ENCODE measurements at regions not wholly inside any gene's neighbourhood (a gene's known extent, or its start where the extent isn't known, plus 50 kb on each side); places are given as distances from the start of the nearest gene placed in this dataset.
A peak's percentile ranks its signal among the peaks of the same experiment; 100 is the strongest.

GRCh38 chr4:151950993-151951670 lies 190.3 kb upstream of the GATB start:
- Histone ChIP-seq H3K4me2 (ENCODE audit: unreplicated experiment) (peak overlapping the region; percentile 47), H3K4me3 (no peak overlapping the region), H3K9me2 (ENCODE audit: insufficient read depth) (no peaks in the 10 kb centered on the region), H2AFZ (peak overlapping the region; percentile 47), H3K36me3 (ENCODE audit: low read depth) (no peaks in the 10 kb centered on the region), H3F3A (ENCODE audit: insufficient read depth) (peaks cover 25% of the 10 kb centered on the region), H3K9ac (no peak overlapping the region), H3K27me3 (replicated peaks; ENCODE audit: insufficient read depth) (no peaks in the 10 kb centered on the region), H4K20me1 (ENCODE audit: insufficient read depth) (no peaks in the 10 kb centered on the region), H3K27ac (no peak overlapping the region), H3K9me3 (ENCODE audit: low read depth) (no peaks in the 10 kb centered on the region), H3K79me2 (ENCODE audit: insufficient read depth) (no peaks in the 10 kb centered on the region), H3K4me1 (ENCODE audit: insufficient read depth) (peaks cover 51% of the 10 kb centered on the region)
- 21 to 24% methylated on average over 12 of the region's 12 CpGs for WGBS, 2 experiments (ENCODE audit: low coverage in 1 of 2, low lambda C conversion rate in 2 of 2, missing lambda C conversion rate in 2 of 2)
- in situ Hi-C loops (cut with MboI): no loop called here
- peak; percentile 37 for DNase-seq
- TF ChIP-seq EZH2 (IDR thresholded peaks at IDR 0.05; ENCODE audit: insufficient read depth, poor library complexity, severe bottlenecking) (no peak), EZH2phosphoT487 (IDR thresholded peaks at IDR 0.05; ENCODE audit: insufficient read depth, low read depth) (no peak)

DNA sequence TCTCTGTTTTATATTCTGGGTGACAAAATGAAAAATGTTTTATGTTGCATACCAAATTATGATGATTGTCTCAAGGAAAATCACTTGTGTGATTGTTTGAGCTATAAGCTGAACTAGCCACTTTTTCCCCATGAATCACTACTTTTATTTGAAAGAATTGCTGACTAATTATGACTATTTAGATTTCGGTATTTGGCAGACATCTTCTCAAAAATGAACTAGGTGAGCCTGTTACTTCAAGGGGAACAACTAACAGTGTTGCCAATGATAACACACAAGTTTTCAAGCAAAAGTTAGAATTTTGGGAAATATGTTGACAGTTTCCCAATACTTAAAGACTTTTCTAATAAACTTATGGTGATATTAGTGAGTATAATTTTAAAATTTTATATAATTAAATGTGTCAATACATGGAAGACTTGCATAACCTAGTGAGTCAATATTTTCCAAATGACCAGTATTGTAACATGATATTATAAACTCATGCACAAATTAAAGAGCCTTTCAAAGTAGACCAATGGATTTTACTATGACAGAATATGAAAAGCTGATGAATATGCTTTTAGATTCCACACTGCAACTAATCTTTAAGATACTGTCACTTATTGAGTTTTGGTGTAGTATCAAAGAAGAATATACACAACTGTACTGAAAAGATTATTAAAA lies 187.7 kb upstream of the GATB start:
- 0% methylated on average over 1 of the region's 1 CpG for WGBS, 2 experiments (ENCODE audit: low coverage in 1 of 2, low lambda C conversion rate in 2 of 2, missing lambda C conversion rate in 2 of 2)
- Histone ChIP-seq H3K9ac (no peak overlapping the region), H3K27me3 (replicated peaks; ENCODE audit: insufficient read depth) (no peaks in the 10 kb centered on the region), H2AFZ (no peak overlapping the region), H3K9me2 (ENCODE audit: insufficient read depth) (no peaks in the 10 kb centered on the region), H3K27ac (peak overlapping the region; percentile 72), H3K4me3 (no peak overlapping the region), H3K79me2 (ENCODE audit: insufficient read depth) (no peaks in the 10 kb centered on the region), H3F3A (ENCODE audit: insufficient read depth) (peaks cover 19% of the 10 kb centered on the region), H3K9me3 (ENCODE audit: low read depth) (no peaks in the 10 kb centered on the region), H3K4me2 (ENCODE audit: unreplicated experiment) (peak overlapping the region; percentile 34), H4K20me1 (ENCODE audit: insufficient read depth) (no peaks in the 10 kb centered on the region), H3K36me3 (ENCODE audit: low read depth) (no peaks in the 10 kb centered on the region), H3K4me1 (ENCODE audit: insufficient read depth) (peaks cover 35% of the 10 kb centered on the region)
- DNase-seq: peak; percentile 91
- in situ Hi-C loops (cut with MboI): no loop called here
- TF ChIP-seq EZH2 (IDR thresholded peaks at IDR 0.05; ENCODE audit: insufficient read depth, poor library complexity, severe bottlenecking) (no peak), EZH2phosphoT487 (IDR thresholded peaks at IDR 0.05; ENCODE audit: insufficient read depth, low read depth) (no peak)

DNA sequence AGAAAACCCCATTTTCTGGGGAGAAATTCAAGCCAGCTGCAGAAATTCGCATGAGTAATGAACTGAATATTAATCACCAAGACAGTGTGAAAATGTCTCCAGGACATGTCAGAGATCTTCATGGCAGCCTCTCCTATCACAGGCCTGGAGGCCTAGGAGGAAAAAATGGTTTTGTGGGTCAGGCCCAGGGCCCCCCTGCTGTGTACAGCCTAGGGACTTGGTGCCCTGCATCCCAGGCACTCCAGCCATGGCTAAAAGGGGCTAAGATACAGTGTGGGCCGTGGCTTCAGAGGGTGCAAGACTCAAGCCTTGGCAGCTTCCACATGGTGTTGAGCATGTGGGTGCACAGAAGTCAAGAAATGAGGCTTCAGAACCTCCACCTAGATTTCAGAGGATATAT lies 185.9 kb upstream of the GATB start:
- H4K20me1 ChIP-seq (ENCODE audit: insufficient read depth): no peaks in the 10 kb centered on the region
- H3F3A ChIP-seq (ENCODE audit: insufficient read depth): peaks cover 19% of the 10 kb centered on the region
- H3K4me2 ChIP-seq (ENCODE audit: unreplicated experiment): no peak overlapping the region
- H3K4me1 ChIP-seq (ENCODE audit: insufficient read depth): peaks cover 29% of the 10 kb centered on the region
- no peak overlapping the region for H2AFZ ChIP-seq
- no peaks in the 10 kb centered on the region for H3K79me2 ChIP-seq (ENCODE audit: insufficient read depth)
- no peaks in the 10 kb centered on the region for H3K27me3 ChIP-seq (replicated peaks; ENCODE audit: insufficient read depth)
- no peaks in the 10 kb centered on the region for H3K9me2 ChIP-seq (ENCODE audit: insufficient read depth)
- no peak for DNase-seq
- H3K9me3 ChIP-seq (ENCODE audit: low read depth): no peaks in the 10 kb centered on the region
- in situ Hi-C loops (cut with MboI): no loop called here
- TF ChIP-seq EZH2phosphoT487 (IDR thresholded peaks at IDR 0.05; ENCODE audit: insufficient read depth, low read depth) (no peak), EZH2 (IDR thresholded peaks at IDR 0.05; ENCODE audit: insufficient read depth, poor library complexity, severe bottlenecking) (no peak)
- H3K9ac ChIP-seq: no peak overlapping the region
- H3K27ac ChIP-seq: no peak overlapping the region
- H3K36me3 ChIP-seq (ENCODE audit: low read depth): no peaks in the 10 kb centered on the region
- no peak overlapping the region for H3K4me3 ChIP-seq
- 72 to 82% methylated on average over 2 of the region's 2 CpGs for WGBS, 2 experiments (ENCODE audit: low coverage in 1 of 2, low lambda C conversion rate in 2 of 2, missing lambda C conversion rate in 2 of 2)

DNA sequence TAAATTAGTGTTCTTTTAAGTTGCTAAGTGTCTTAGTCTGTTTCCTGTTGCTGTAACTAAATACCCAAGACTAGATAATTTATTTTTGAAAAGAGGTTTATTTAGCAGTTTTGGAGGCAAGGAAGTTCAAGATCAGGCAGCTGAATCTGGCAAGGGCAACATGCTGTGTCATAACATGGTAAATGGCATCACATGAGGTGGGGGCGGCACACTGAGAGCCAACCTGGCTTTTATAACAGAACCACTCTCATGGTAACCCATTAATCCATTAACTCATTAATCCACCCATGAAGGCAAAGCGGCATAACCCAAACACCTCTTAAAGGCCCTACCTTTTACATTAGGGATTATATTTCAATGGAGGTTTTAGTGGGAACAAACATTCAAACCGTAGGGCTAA lies 182.2 kb upstream of the GATB start:
- H3K4me1 ChIP-seq (ENCODE audit: insufficient read depth): peaks cover 5% of the 10 kb centered on the region
- in situ Hi-C loops (cut with MboI): no loop called here
- no peak overlapping the region for H3K27ac ChIP-seq
- no peak overlapping the region for H2AFZ ChIP-seq
- H3K9ac ChIP-seq: no peak overlapping the region
- H3K27me3 ChIP-seq (replicated peaks; ENCODE audit: insufficient read depth): no peaks in the 10 kb centered on the region
- 90 to 94% methylated on average over 3 of the region's 3 CpGs for WGBS, 2 experiments (ENCODE audit: low coverage in 1 of 2, low lambda C conversion rate in 2 of 2, missing lambda C conversion rate in 2 of 2)
- TF ChIP-seq EZH2 (IDR thresholded peaks at IDR 0.05; ENCODE audit: insufficient read depth, poor library complexity, severe bottlenecking): no peak
- no peaks in the 10 kb centered on the region for H3K9me3 ChIP-seq (ENCODE audit: low read depth)
- no peaks in the 10 kb centered on the region for H3K9me2 ChIP-seq (ENCODE audit: insufficient read depth)
- H3K4me3 ChIP-seq: no peak overlapping the region
- no peaks in the 10 kb centered on the region for H3K36me3 ChIP-seq (ENCODE audit: low read depth)
- H3F3A ChIP-seq (ENCODE audit: insufficient read depth): peaks cover 7% of the 10 kb centered on the region
- H3K79me2 ChIP-seq (ENCODE audit: insufficient read depth): no peaks in the 10 kb centered on the region
- H3K4me2 ChIP-seq (ENCODE audit: unreplicated experiment): no peak overlapping the region
- H4K20me1 ChIP-seq (ENCODE audit: insufficient read depth): no peaks in the 10 kb centered on the region
- DNase-seq: no peak

Measured in GM23248 (cell line).